Fibroblast of lung (primary cell): ENCODE measurements at regions not wholly inside any gene's neighbourhood (a gene's known extent, or its start where the extent isn't known, plus 50 kb on each side); places are given as distances from the start of the nearest gene placed in this dataset.

Experiments used
- DNase-seq, 2 donors: peaks; one replicate each; pipeline versions ENCODE4 v3.0.0 to v3.0.0-alpha.2; 2010; ENCODE audit warnings: low read depth in 2 of 2
- H2AFZ ChIP-seq: 2 replicates; pipeline ENCODE4 v1.5.1; 2012; ENCODE audit warnings: low read length, control low read depth, inconsistent platforms
- H3K27ac ChIP-seq: 2 replicates; pipeline ENCODE4 v1.5.1; 2011; ENCODE audit warnings: low read length, control low read depth; ENCODE audit not compliant: insufficient read depth
- H3K27me3 ChIP-seq: 2 replicates; pipeline ENCODE4 v1.5.1; 2011; ENCODE audit warnings: mild to moderate bottlenecking, low read length; ENCODE audit not compliant: control insufficient read depth, insufficient read depth
- H3K36me3 ChIP-seq: 2 replicates; pipeline ENCODE4 v1.5.1; 2011; ENCODE audit warnings: low read length; ENCODE audit not compliant: control insufficient read depth, insufficient read depth
- H3K4me1 ChIP-seq: 2 replicates; pipeline ENCODE4 v1.5.1; 2011; ENCODE audit warnings: low read length; ENCODE audit not compliant: control insufficient read depth, insufficient read depth; ENCODE audit errors: extremely low read depth
- H3K4me2 ChIP-seq: 2 replicates; pipeline ENCODE4 v1.5.1; 2011; ENCODE audit warnings: low read length, control low read depth; ENCODE audit not compliant: insufficient read depth; ENCODE audit errors: extremely low read depth
- H3K4me3 ChIP-seq, 4 experiments: fragments of 200-600 bp in 1 of 4; sonication (generic) in 1 of 4; replicated peaks in 1 of 4; 2 replicates each; pipeline ENCODE4 v1.5.1; 2011 to 2016; ENCODE audit warnings: low read length in 4 of 4, low read depth in 3 of 4, mild to moderate bottlenecking in 3 of 4, control low read depth in 2 of 4, inconsistent platforms in 1 of 4, mixed read lengths in 1 of 4; ENCODE audit not compliant: insufficient read depth in 1 of 4; ENCODE audit errors: control extremely low read depth in 1 of 4
- H3K79me2 ChIP-seq: 2 replicates; pipeline ENCODE4 v1.5.1; 2012; ENCODE audit warnings: mild to moderate bottlenecking, low read length, inconsistent platforms; ENCODE audit not compliant: control insufficient read depth, insufficient read depth
- H3K9ac ChIP-seq: 2 replicates; pipeline ENCODE4 v1.5.1; 2011; ENCODE audit warnings: mild to moderate bottlenecking, low read length, control low read depth; ENCODE audit not compliant: insufficient read depth
- H3K9me3 ChIP-seq: 2 replicates; pipeline ENCODE4 v1.5.1; 2012; ENCODE audit warnings: low read depth, low read length; ENCODE audit not compliant: control insufficient read depth, insufficient read depth
- H4K20me1 ChIP-seq: 2 replicates; pipeline ENCODE4 v1.5.1; 2011; ENCODE audit warnings: low read length; ENCODE audit not compliant: control insufficient read depth, insufficient read depth; ENCODE audit errors: extremely low read depth
- CTCF ChIP-seq, 2 donors: IDR thresholded peaks in 1 of 2; conservative IDR thresholded peaks in 1 of 2; 1 replicate in 1 of 2; 2 replicates in 1 of 2; pipeline ENCODE4 v1.5.1; 2011 to 2012; ENCODE audit warnings: low read length in 2 of 2, control low read depth in 1 of 2, inconsistent platforms in 1 of 2, low read depth in 1 of 2, mild to moderate bottlenecking in 1 of 2
- EZH2 ChIP-seq: IDR thresholded peaks from 2 replicates; pipeline ENCODE4 v1.5.1; 2012; ENCODE audit warnings: low read length, control low read depth, mild to moderate bottlenecking; ENCODE audit errors: missing control alignments

- peaks cover 5% of the 10 kb centered on the region for H3K27me3 ChIP-seq
Measured at GRCh38 chr12:53857666-53858065, 81.0 kb upstream of the HOXC13 start.

GRCh38 chr12:53860426-53861345 is 77.9 kb upstream of the HOXC13 start:
- Histone ChIP-seq H3K79me2 (no peaks in the 10 kb centered on the region), H3K9me3 (no peaks in the 10 kb centered on the region), H3K27ac (no peak overlapping the region), H3K36me3 (no peaks in the 10 kb centered on the region), H3K4me3 (no peak overlapping the region), H3K9ac (no peak overlapping the region), H4K20me1 (no peaks in the 10 kb centered on the region), H3K4me2 (no peak overlapping the region), H3K4me1 (no peaks in the 10 kb centered on the region), H3K27me3 (peaks cover 5% of the 10 kb centered on the region), H2AFZ (no peak overlapping the region)
- TF ChIP-seq CTCF (conservative IDR thresholded peaks at IDR 0.05 in 1 of 2, IDR thresholded peaks at IDR 0.05 in 1 of 2; ENCODE audit: low read depth in 1 of 2, low read length in 2 of 2), result no peak
- DNase-seq, result no peak

More at GRCh38 chr12:53857666-53858065, 81.0 kb upstream of the HOXC13 start:
- H4K20me1 ChIP-seq, result no peaks in the 10 kb centered on the region
- no peaks in the 10 kb centered on the region for H3K4me1 ChIP-seq
- H3K9me3 ChIP-seq, result no peaks in the 10 kb centered on the region
- no peak overlapping the region for H3K9ac ChIP-seq
- no peak overlapping the region for H3K4me2 ChIP-seq
- no peak overlapping the region for H2AFZ ChIP-seq
- no peak overlapping the region for H3K4me3 ChIP-seq
- H3K36me3 ChIP-seq, result no peaks in the 10 kb centered on the region
- H3K27ac ChIP-seq, result no peak overlapping the region
- no peak for TF ChIP-seq EZH2
- no peak for TF ChIP-seq CTCF (conservative IDR thresholded peaks at IDR 0.05 in 1 of 2, IDR thresholded peaks at IDR 0.05 in 1 of 2; ENCODE audit: low read depth in 1 of 2, low read length in 2 of 2)
- DNase-seq, result no peak
- H3K79me2 ChIP-seq, result no peaks in the 10 kb centered on the region

- Histone ChIP-seq H3K4me3 (no peak overlapping the region), H3K27me3 (peaks cover 5% of the 10 kb centered on the region), H3K9me3 (no peaks in the 10 kb centered on the region), H3K4me1 (no peaks in the 10 kb centered on the region), H3K27ac (no peak overlapping the region), H3K36me3 (no peaks in the 10 kb centered on the region), H3K9ac (no peak overlapping the region), H3K79me2 (no peaks in the 10 kb centered on the region), H3K4me2 (no peak overlapping the region), H4K20me1 (no peaks in the 10 kb centered on the region), H2AFZ (no peak overlapping the region)
- no peak for TF ChIP-seq CTCF (conservative IDR thresholded peaks at IDR 0.05 in 1 of 2, IDR thresholded peaks at IDR 0.05 in 1 of 2; ENCODE audit: low read depth in 1 of 2, low read length in 2 of 2)
- TF ChIP-seq EZH2, result no peak
- no peak for DNase-seq
Measured at GRCh38 chr12:53862206-53862605, 76.4 kb upstream of the HOXC13 start.
